H1 (cell line): ENCODE measurements at regions not wholly inside any gene's neighbourhood (a gene's known extent, or its start where the extent isn't known, plus 50 kb on each side); places are given as distances from the start of the nearest gene placed in this dataset.

ENCODE experiments used
- BRCA1 ChIP-seq: IDR thresholded peaks from 2 replicates; pipeline ENCODE4 v1.6.1; 2012; ENCODE audit warnings: low read depth, low read length, improper control_type of control experiment
- CBX8 ChIP-seq: fragments of 300-800, 300-1000 bp; sonication (generic); IDR thresholded peaks from 2 replicates; pipeline ENCODE4 v1.7.1; 2016; ENCODE audit warnings: low read depth, low read length, borderline replicate concordance
- CREB1 ChIP-seq: IDR thresholded peaks from 2 replicates; pipeline ENCODE4 v1.6.1; 2012; ENCODE audit warnings: inconsistent platforms
- HDAC6 ChIP-seq: IDR thresholded peaks from one replicate; pipeline ENCODE4 v1.7.1; 2012; ENCODE audit warnings: low read depth, mild to moderate bottlenecking, inconsistent platforms, low read length, moderate library complexity
- JUN ChIP-seq: IDR thresholded peaks from 2 replicates; pipeline ENCODE4 v1.6.1; 2011; ENCODE audit warnings: low read depth, mild to moderate bottlenecking, improper control_type of control experiment, low read length
- NANOG ChIP-seq: IDR thresholded peaks from 2 replicates; pipeline ENCODE4 v1.6.1; 2011; ENCODE audit warnings: low read length, low read depth, mild to moderate bottlenecking, inconsistent platforms; ENCODE audit not compliant: insufficient read depth, poor library complexity, severe bottlenecking
- SRF ChIP-seq: IDR thresholded peaks from 2 replicates; pipeline ENCODE4 v1.6.1; 2011; ENCODE audit warnings: mild to moderate bottlenecking, low read depth, low read length, moderate library complexity
- TF ChIP-seq, protein P1 (sequence below): fragments of 300-600 bp; sonication (generic); IDR thresholded peaks from 2 replicates; pipeline ENCODE4 v1.7.1; 2012; ENCODE audit warnings: low read length, moderate library complexity, mild to moderate bottlenecking, inconsistent platforms; ENCODE audit not compliant: insufficient replicate concordance
- TF ChIP-seq, protein P2 (sequence below): IDR thresholded peaks from 2 replicates; pipeline ENCODE4 v1.6.1; 2011; ENCODE audit warnings: low read depth, mild to moderate bottlenecking, low read length; ENCODE audit not compliant: insufficient read depth

DNA sequence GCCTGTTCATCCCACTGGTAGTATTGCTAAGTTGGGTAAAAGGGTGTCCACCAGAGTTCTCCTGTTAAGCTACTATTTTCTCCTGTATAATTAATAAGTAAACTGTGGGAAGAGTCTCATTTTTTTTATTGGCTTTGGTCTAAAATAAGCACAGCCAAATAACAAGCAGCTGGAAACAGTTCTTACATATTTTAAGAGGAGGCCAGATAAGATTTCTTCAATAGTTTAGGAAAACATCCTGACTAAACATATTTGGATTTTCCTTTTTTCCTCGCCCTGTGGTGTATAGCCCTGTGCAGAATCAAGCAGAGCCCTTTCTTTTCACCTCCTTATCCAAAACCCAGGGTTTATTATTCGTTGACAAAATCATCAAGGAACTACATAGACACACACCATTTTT, 122.2 kb upstream of the ZNF608 start (continued):
- TF ChIP-seq, protein P1, sequence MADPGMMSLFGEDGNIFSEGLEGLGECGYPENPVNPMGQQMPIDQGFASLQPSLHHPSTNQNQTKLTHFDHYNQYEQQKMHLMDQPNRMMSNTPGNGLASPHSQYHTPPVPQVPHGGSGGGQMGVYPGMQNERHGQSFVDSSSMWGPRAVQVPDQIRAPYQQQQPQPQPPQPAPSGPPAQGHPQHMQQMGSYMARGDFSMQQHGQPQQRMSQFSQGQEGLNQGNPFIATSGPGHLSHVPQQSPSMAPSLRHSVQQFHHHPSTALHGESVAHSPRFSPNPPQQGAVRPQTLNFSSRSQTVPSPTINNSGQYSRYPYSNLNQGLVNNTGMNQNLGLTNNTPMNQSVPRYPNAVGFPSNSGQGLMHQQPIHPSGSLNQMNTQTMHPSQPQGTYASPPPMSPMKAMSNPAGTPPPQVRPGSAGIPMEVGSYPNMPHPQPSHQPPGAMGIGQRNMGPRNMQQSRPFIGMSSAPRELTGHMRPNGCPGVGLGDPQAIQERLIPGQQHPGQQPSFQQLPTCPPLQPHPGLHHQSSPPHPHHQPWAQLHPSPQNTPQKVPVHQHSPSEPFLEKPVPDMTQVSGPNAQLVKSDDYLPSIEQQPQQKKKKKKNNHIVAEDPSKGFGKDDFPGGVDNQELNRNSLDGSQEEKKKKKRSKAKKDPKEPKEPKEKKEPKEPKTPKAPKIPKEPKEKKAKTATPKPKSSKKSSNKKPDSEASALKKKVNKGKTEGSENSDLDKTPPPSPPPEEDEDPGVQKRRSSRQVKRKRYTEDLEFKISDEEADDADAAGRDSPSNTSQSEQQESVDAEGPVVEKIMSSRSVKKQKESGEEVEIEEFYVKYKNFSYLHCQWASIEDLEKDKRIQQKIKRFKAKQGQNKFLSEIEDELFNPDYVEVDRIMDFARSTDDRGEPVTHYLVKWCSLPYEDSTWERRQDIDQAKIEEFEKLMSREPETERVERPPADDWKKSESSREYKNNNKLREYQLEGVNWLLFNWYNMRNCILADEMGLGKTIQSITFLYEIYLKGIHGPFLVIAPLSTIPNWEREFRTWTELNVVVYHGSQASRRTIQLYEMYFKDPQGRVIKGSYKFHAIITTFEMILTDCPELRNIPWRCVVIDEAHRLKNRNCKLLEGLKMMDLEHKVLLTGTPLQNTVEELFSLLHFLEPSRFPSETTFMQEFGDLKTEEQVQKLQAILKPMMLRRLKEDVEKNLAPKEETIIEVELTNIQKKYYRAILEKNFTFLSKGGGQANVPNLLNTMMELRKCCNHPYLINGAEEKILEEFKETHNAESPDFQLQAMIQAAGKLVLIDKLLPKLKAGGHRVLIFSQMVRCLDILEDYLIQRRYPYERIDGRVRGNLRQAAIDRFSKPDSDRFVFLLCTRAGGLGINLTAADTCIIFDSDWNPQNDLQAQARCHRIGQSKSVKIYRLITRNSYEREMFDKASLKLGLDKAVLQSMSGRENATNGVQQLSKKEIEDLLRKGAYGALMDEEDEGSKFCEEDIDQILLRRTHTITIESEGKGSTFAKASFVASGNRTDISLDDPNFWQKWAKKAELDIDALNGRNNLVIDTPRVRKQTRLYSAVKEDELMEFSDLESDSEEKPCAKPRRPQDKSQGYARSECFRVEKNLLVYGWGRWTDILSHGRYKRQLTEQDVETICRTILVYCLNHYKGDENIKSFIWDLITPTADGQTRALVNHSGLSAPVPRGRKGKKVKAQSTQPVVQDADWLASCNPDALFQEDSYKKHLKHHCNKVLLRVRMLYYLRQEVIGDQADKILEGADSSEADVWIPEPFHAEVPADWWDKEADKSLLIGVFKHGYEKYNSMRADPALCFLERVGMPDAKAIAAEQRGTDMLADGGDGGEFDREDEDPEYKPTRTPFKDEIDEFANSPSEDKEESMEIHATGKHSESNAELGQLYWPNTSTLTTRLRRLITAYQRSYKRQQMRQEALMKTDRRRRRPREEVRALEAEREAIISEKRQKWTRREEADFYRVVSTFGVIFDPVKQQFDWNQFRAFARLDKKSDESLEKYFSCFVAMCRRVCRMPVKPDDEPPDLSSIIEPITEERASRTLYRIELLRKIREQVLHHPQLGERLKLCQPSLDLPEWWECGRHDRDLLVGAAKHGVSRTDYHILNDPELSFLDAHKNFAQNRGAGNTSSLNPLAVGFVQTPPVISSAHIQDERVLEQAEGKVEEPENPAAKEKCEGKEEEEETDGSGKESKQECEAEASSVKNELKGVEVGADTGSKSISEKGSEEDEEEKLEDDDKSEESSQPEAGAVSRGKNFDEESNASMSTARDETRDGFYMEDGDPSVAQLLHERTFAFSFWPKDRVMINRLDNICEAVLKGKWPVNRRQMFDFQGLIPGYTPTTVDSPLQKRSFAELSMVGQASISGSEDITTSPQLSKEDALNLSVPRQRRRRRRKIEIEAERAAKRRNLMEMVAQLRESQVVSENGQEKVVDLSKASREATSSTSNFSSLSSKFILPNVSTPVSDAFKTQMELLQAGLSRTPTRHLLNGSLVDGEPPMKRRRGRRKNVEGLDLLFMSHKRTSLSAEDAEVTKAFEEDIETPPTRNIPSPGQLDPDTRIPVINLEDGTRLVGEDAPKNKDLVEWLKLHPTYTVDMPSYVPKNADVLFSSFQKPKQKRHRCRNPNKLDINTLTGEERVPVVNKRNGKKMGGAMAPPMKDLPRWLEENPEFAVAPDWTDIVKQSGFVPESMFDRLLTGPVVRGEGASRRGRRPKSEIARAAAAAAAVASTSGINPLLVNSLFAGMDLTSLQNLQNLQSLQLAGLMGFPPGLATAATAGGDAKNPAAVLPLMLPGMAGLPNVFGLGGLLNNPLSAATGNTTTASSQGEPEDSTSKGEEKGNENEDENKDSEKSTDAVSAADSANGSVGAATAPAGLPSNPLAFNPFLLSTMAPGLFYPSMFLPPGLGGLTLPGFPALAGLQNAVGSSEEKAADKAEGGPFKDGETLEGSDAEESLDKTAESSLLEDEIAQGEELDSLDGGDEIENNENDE, result no peak
- TF ChIP-seq CREB1 (no peak), SRF (no peak), JUN (no peak), HDAC6 (no peak), CBX8 (no peak), NANOG (no peak), BRCA1 (no peak)
- TF ChIP-seq, protein P2, sequence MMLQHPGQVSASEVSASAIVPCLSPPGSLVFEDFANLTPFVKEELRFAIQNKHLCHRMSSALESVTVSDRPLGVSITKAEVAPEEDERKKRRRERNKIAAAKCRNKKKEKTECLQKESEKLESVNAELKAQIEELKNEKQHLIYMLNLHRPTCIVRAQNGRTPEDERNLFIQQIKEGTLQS, result no peak
